ENCODE measurements at regions not wholly inside any gene's neighbourhood (a gene's known extent, or its start where the extent isn't known, plus 50 kb on each side); places are given as distances from the start of the nearest gene placed in this dataset.
"Not testable (repeated sequence)": the region's sequence is repeated elsewhere in the genome, so short reads cannot be mapped to it uniquely, and the experiment has no call there.

GRCh38 chr5:126233256-126233655 is 190.0 kb upstream of the GRAMD2B start:
- DNase-seq, result no peak

DNA sequence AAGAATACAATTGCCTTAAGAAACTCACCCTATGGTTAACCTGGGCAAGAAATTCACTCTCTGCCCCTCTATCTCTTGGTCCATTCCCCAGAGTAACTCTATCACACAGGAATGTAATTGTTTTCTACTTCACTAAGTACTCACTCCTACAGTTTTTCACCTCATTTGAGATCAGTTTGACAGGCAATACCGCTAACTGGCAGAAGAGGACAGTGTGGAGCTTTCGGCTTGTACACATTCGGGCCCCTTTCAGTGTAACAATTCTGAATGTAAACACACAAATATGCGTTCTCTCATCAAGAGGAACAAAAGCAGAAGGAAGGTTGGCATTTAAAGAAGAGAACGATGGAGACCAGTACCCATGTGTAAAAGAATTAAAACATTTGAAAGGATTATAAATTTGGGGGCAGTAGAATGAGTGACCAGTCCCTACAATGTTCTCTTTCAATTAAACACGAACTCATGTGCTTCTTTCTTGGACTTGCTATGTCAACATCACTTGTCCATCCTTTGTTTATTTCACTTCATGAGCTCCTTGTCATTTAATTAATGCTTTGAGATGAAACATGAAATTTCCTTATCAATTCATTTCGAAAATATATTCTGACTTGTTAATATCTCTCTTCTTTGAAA is 188.5 kb upstream of the GRAMD2B start:
- no peak for DNase-seq

- no peak for DNase-seq
These were observed 187.6 kb upstream of the GRAMD2B start for GRCh38 chr5:126235628-126236027.

DNA sequence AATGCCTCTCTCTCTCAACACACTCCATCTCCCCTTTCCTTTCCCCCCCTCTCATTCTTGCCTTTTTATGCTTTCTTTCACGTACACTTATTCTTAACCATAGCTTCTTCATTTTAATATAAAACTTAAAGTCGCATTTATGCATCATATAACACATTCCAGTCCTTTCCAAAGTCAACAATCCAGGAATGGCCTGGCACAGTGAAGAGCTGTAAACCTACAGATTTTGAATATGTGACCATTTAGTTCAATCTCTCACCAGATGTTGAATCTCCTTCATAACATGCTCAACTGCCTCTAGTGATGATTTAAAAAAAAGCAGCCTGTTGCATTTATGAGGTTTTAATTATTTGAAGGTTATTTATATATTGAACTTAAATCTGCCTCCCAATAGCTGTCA is 186.2 kb upstream of the GRAMD2B start:
- no peak for DNase-seq

DNA sequence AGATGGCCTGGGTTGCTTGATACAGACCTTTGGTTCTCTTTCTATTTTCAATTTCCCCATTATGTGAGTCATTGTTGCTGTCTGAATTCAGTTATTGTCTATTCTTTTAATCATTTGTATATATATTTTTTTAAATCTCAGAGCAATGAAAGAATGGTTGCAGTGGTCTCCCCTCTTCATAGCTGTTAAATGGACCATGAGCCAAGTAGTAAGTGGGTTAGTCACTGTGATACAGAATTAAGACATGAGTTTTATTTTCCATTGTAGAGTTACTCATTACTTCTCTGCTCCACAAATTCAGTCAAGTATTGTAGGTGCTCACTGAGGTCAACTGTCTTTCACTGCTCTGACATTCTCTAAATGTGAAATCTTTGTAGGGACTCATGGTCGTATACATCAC is 174.6 kb upstream of the GRAMD2B start:
- no peak for DNase-seq

GRCh38 chr5:126251024-126251423 is 172.2 kb upstream of the GRAMD2B start:
- no peak for DNase-seq

- no peak for DNase-seq
These were observed 169.8 kb upstream of the GRAMD2B start for GRCh38 chr5:126253406-126253805.

- DNase-seq, result no peak
These were observed 159.5 kb upstream of the GRAMD2B start for GRCh38 chr5:126263591-126264184.

DNA sequence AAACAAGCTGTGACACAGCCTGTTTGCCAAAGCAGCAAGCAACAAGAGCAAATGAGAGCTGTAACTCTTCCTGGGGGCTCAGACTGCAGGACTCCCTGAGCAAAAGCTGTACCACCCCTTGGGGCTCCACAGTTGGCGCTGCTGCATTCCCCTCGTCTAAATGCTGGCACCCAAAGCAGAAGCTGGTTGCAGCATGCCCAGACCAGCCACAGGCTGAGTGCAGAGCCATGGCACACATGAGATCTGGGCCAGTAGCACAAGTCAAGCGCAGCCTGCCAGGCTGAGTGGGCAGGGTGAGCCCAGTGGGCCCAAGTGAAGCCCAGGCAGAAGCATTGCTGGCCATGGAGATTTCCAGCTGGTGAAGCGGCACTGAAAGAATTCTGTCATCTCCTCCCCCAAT is 157.3 kb upstream of the GRAMD2B start:
- no peak for DNase-seq

DNA sequence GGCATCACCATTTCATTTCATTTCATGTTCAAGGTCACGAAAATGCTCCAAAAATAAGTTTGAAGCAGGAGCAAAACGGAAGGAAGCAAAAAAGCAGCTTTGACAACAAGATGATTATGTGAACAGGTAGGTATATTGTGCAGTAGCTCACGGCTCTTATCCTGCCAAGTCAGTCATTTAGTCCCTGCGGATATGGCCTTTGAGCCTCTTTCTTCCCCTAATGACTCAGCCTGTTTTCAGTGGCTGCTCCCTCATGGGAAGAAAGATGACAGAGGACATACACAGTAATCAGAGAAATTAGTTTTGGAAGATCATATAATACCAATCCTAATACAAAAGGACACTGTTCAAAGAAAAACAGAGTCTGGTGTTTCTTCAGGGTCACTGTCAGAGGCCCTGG is 155.8 kb upstream of the GRAMD2B start:
- DNase-seq, result no peak

DNA sequence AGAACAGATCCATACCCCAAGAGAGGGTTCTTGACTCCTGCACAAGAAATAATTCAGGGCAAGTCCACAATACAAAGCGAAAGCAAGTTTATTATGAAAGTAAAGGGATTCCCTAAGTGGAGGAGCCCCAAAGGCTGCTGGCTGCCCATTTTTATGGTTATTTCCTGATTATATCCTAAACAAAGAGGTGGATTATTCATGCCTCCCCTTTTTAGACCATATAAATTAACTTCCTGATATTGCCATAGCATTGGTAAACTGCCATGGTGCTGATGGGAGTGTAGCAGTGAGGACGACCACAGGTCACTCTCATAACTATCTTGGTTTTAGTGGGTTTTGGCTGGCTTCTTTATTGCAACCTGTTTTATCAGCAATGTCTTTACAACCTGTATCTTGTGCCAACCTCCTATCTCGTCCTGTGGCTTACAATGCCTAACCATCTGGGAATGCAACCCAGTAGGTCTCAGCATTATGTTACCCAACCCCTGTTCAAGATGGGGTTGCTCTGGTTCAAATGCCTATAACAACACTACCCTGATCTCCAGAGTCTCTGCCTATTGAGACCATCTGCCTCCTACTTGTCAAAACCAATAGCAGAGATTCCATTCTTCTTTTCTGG is 154.4 kb upstream of the GRAMD2B start:
- no peak for DNase-seq

DNA sequence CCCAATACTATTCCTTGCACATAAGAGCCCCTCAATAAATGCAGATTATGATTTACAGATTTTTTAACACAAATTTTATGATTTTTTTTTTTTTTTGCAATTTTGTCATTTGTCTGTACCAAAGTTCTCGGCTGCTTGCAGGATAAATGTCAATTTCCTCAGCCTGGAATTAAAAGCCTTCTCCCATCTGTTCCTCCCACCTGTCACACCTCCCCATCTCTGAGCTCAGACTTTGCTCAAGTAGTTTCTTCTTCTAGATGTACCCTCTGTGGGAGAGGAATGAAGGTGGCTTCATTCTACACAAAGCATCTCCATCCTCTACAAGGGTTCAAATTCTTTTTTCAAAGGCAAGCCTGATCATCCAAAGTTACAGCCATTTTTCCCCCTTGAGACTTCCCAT is 153.7 kb upstream of the GRAMD2B start:
- no peak for DNase-seq

GRCh38 chr5:126271141-126271540 is 152.1 kb upstream of the GRAMD2B start:
- DNase-seq, result no peak

- DNase-seq, result no peak
These were observed 149.0 kb upstream of the GRAMD2B start for GRCh38 chr5:126274076-126274762.

GRCh38 chr5:126274763-126275125 is 148.5 kb upstream of the GRAMD2B start:
- DNase-seq, result no peak

GRCh38 chr5:126277762-126278161 is 145.4 kb upstream of the GRAMD2B start:
- no peak for DNase-seq

DNA sequence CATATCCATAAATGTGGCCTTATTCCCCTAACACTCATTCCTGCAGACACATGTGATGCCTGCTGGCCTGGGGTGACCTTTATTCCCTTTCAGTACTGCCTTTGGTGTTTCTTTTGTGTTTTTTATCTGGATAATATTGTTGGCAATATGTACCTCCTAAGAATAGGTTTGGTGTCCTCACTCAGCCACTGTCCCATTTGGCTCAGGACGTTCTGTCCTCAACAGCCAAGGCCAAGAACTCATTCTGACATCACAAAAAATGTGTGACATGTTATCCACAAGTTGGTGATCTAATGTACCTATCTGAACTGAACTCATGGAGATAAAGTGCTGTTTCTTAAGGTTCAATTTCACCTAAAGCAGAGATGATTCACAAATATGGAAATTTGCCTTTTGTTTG is 142.9 kb upstream of the GRAMD2B start:
- no peak for DNase-seq

DNA sequence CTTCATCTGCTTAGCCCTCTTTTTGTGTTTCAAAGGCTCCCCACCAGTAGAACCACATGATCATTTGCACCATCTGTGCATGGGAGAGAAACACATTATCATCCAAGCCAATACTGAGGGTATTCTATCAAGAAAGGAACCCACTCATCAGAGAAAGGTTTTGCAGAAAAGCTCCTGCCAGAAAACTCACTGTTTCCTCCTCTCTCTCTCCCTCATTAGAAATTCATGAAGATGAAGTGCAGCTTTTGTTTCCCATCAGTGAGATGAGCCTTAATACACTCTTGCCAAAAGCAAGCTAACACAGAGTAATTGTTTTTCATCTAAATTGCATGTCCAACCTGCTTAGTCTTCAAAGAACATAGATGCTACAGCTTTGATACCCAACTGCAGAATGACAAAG is 142.4 kb upstream of the GRAMD2B start:
- DNase-seq, result no peak

DNA sequence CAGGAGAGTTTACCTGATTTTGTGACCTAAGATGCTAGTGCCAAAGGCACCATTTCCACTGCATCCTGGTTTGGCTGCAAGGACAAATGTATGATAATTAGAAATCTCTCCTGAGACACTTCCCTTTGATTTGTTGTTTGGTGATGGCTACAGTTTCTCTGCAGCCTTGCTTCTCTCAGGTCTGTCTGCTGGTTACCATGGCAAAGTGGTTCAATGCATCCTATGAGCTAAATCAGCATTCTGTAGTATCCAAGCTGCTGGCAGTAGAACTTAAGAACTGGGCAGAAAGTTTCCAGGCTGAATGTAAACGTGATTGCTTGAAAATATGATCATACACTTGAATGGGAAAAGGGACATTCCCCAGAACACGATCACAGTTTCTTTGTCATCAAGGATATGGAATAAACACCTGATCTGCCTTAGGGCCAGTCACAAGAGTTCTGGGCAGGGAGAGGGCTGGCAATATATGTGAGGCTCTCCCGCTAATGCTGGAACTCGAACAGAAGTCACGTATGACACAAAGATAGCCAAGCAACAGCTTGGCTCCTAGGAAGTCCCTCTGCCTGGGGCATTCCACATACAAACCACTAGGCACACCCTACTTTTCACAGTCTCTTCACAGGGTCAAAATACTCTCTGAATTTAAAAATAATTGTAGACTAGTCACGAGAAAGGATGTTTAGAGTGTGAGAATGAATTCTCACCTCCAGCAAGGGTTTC is 138.1 kb upstream of the GRAMD2B start:
- DNase-seq, result no peak

DNA sequence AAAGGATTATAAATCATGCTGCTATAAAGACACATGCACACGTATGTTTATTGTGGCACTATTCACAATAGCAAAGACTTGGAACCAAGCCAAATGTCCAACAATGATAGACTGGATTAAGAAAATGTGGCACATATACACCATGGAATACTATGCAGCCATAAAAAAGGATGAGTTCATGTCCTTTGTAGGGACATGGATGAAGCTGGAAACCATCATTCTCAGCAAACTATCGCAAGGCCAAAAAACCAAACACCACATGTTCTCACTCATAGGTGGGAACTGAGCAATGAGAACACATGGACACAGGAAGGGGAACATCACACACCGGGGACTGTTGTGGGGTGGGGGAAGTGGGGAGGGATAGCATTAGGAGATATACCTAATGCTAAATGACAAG is 127.1 kb upstream of the GRAMD2B start:
- DNase-seq, result not testable (repeated sequence)

GRCh38 chr5:126300293-126300692 is 122.9 kb upstream of the GRAMD2B start:
- no peak for DNase-seq

DNA sequence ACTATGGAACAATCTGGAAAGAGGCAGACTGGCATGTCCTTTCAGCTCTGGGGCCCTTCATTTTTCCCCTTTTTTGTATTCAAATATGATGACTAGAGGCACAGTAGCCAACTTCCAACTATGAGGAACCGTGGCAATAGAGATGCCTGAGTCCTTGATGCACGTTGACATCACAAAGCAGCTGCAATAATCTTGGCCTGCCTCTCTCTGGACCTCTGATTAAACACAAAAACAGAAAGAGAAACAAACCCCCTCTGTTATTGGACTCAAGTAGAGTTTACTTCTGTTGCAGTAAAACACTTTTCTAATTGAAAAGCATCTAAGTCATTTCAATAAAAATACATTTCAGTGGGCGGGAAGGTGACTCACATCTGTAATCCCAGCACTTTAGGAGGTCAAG is 122.2 kb upstream of the GRAMD2B start:
- no peak for DNase-seq

- DNase-seq, result no peak
These were observed 113.3 kb upstream of the GRAMD2B start for GRCh38 chr5:126309860-126310259.

- no peak for DNase-seq
These were observed 111.4 kb upstream of the GRAMD2B start for GRCh38 chr5:126311766-126312165.
